HL-60 (cell line): ENCODE measurements at regions not wholly inside any gene's neighbourhood (a gene's known extent, or its start where the extent isn't known, plus 50 kb on each side); places are given as distances from the start of the nearest gene placed in this dataset.

Source experiments
- CTCF ChIP-seq: IDR thresholded peaks from one replicate; pipeline ENCODE4 v1.5.1; 2011; ENCODE audit warnings: low read length, control low read depth, inconsistent platforms; ENCODE audit not compliant: insufficient read depth
- GABPA ChIP-seq: IDR thresholded peaks from 2 replicates; pipeline ENCODE4 v1.6.1; 2012; ENCODE audit warnings: low read depth
- POLR2AphosphoS5 ChIP-seq: IDR thresholded peaks from 2 replicates; pipeline ENCODE4 v1.6.1; 2012; ENCODE audit warnings: low read depth
- REST ChIP-seq: IDR thresholded peaks from 2 replicates; pipeline ENCODE4 v1.6.1; 2012; ENCODE audit warnings: low read depth; ENCODE audit not compliant: insufficient replicate concordance

GRCh38 chr5:161134083-161134482 is 282.1 kb upstream of the ATP10B start:
- no peak for TF ChIP-seq REST
- no peak for TF ChIP-seq POLR2AphosphoS5
- no peak for TF ChIP-seq GABPA
- no peak for TF ChIP-seq CTCF
